ENCODE measurements at regions not wholly inside any gene's neighbourhood (a gene's known extent, or its start where the extent isn't known, plus 50 kb on each side); places are given as distances from the start of the nearest gene placed in this dataset.

DNA sequence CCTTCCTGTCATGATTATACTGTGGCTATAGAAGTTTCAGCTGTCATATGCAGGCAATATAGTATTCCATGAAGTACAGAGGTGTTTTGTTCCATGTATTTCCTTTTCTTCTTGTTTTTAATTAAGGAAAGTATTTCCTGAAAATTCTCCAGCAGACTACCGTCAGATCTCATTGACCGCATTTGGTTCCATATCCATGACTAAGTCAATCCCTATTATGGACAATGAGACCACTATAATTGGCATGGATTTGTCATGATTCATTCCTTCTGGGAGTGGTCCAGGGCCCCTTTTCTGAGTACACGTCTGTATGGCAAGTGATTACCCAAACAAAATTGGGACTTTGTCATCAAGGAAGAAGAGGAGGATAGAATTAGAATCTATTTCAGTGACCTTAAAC, 283.2 kb upstream of the CLINT1 start:
- DNase-seq, result no peak

DNA sequence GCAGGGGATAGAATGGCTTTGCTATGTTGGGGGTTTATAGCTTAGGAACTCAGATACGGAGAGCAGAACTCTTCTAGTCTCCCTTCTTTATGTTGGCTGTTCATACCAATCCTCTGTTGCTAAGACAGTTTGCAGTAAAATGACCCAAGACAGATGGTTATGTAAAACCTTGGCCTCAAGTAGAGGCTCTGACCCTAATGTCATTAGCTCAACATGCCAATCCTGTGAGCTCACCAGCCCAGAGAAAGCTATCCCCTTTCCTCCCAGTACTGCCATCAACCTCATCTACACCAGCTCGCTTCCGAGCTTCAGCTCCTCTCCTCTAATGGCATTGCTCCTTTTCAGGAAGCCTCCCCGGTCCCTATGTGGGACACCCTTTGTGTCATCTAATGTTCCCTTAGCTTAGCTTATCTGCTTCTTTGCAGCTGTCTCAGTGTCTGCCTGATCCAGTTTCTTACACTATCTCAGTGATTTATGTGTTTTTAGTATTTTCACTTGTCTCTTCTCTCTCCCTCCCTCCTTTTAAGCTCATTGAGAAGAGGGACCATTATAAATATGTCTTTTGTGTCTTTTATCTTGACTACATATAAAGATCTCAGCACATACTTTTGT, 281.3 kb upstream of the CLINT1 start:
- no peak for DNase-seq

DNA sequence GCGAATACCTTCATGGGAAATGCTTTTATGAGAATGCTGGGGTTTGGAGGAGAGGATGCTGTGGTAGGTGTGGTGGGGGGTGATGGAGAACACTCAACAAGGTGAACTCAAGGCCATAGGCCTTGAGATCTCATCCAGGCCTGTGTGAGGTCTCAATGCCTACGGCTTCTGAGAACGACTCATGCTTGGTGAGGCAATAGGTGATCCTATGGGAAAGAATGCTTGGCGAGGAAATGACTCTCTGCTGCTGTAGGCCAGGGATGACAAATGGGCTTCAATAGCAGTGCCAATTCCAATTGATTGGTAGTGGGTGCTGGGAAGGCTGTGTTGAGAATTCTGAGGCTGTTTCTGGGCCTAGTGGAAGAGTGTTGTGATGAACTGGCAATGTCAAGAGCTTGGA, 280.2 kb upstream of the CLINT1 start:
- DNase-seq, result no peak

DNA sequence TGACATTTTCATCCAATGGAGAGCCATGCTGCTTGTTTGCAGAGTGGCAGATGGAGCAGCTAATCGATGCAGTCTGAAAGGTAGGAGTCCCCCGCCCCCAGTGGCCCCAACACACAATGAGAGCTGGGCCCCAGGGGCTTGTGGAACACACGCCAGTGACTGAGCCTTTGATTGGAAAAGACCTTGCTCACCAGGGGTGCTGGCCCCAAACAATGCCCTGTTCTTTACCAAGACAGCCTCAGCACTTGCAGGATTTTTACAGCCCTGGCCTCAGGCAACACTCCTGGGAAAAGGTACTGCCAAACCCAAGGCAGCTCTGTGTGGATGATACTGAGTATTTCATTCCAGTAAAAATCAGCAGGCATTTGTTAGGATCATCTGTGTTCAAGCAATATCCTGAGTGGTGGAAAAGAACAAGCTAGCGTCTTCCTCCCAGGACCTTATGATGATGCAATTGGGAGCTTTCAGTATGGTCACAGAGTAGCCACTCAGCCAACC, 276.8 kb upstream of the CLINT1 start:
- DNase-seq, result no peak

DNA sequence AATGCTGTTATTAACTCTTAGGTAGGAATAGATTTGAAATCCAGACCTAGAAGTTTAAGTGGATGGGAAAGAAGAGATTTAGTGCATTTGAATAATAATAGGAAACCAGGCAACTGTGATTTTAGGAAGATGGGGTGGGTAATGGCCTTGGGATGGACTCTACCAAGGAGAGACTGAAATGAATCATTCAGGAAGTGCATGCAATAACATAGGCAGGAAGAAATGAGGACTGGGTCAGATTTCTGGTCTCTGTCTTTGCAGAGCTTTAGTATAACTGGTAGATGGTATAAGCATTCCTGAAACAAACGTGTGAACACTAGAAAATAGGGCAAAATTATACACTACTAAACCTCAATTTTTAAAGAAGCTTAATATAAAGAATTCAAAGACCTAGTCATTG, 274.4 kb upstream of the CLINT1 start:
- DNase-seq, result no peak

DNA sequence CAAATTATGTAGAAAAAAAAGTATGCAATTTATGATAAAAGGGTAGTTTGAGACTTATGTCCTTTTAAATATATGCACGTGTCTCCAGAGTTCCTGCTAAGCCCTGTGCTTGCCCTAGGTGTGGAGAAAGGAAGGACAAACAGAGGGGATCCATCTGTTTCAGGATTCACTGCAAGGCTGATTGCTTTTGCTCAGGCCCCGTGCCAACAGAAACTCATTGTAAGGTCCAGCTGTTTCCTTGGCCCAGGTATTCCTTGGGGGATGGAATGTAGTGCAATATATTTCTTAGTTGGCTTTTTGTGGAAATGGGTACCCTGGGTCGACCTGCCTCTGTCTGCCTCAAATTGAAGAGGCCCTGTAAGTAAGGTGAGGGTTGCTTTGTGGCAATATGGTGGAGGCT, 268.6 kb upstream of the CLINT1 start:
- no peak for DNase-seq

DNA sequence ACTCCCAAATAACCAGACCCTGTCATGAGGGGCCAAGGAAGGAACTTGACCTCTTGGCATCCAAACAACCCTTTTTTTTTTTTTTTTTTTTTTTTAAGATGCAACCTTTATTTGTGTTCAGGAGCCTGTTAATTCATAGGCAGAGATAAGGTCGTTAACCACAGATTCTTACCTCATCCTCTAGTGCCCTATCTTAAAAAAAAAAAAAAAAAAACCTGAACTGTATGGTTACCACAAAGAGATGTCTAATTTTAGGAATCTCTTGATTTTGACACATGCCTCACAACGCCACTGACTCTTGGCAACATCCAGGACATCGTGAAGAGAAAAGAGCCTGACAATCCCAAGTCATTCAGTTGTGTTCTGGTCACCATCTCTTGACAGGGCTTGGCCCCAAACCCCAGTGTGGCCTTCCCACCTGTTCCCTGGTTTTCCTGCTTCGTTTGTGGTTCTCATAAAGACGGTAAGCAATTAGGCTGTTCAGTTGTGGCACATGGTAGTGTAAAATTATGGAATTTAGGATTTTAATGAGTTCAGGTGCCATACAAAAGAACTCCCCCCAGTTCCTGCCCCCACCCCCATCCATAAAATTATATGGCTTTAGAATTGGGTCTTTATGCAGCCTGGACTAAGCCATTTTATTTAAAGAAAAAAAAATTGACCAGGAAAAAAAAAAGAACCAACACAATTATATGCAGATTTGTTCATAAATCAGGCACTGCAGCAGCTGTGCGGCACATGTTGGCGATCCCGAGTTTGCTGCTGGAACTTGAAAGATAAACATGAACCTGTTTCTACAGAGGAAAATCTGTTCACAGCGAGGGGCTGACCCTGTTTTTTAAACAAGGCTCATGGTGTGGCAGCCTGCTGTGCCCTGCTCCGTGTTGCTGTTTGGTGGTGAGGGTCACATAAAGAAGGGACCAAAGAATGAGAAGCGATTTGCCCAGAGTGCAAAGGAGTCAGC, 267.8 kb upstream of the CLINT1 start:
- no peak for DNase-seq

DNA sequence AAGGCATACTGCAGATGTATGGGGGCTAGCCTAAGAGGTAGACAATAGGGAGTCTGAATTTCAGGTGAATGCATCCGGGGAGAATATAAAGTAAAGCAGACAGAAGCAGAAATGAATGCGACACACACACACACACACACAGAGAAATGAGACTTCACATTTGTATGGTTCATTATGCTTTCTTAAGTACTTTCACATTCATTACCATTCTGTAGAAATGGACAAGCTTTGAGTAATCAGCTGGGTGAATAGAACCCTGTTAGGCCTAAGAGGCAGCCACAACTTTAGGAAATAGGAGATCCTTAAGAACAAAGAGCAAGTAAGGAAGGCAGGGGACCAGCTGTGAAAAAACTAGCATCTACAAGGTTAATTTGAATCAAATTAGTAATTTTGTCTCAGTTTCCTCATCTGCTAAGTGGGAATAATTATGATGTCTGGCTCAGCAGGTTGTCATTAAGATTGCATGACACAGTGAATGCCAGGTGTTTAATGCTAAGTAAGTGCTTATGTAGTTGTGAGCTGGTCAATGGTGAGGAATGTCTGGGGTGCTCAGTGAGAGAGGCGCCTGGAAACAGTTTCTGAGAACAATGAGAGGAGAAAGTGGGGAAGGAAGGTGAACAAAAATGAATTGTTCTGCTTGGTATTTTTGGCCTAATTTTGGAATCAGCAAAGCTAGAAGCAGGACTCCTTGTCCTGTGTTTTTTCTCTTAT, 265.8 kb upstream of the CLINT1 start:
- no peak for DNase-seq

DNA sequence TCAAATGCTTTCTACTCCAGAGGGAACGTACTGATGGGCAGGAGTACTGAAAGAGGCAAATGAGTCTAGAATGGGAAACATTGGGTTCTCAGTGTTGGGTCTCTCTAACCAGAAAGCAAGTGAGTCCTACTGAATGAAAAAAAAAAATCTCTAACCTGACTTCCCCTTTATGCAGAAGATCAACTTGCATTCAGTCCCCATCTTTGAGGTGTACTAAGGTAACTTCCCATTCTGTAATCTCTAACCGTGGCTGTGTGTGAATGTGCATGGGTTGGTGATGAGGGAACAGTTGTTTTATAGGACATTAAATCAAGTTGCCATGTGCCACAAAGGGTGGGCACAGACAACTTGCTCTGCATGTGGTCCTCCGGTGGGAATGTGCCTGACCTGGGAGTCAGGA, 264.6 kb upstream of the CLINT1 start:
- DNase-seq, result peak in 1 of 2 experiments; percentile 0

DNA sequence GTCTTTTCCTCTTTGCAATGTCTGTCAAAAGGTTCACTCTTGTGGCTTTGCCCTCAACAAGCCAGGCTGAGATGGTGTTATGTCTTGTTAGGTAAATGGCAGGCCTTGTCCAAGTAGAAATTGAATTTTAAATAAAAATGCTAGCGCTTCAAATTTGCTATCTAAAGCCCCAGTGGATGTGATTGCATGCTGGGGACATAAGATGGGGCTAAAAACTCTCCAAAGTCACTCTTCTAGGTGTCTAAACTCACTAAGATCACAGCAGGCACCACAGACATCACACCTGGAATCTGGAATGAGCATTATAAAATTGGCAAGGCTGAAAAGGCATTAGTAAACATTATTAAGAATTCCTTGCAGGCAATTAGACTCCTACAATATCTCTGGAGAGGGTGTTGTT, 262.7 kb upstream of the CLINT1 start:
- no peak for DNase-seq

DNA sequence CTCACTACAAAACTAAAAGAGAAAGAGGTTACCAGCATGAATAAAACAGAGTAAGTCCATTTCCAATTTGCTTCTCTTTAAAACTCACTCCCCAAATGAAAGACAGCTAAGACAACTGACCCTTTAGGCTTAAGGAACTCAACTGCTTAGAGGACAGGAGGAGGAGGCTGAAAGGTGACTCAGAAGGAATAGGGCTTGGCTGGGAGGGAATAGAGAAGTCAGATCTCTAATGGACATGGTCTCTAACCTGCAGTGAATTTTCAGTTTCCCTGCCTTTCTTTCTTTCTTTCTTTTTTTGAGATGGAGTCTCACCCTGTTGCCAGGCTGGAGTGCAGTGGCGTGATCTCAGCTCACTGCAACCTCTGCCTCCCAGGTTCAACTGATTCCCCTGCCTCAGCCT, 261.8 kb upstream of the CLINT1 start:
- no peak for DNase-seq

DNA sequence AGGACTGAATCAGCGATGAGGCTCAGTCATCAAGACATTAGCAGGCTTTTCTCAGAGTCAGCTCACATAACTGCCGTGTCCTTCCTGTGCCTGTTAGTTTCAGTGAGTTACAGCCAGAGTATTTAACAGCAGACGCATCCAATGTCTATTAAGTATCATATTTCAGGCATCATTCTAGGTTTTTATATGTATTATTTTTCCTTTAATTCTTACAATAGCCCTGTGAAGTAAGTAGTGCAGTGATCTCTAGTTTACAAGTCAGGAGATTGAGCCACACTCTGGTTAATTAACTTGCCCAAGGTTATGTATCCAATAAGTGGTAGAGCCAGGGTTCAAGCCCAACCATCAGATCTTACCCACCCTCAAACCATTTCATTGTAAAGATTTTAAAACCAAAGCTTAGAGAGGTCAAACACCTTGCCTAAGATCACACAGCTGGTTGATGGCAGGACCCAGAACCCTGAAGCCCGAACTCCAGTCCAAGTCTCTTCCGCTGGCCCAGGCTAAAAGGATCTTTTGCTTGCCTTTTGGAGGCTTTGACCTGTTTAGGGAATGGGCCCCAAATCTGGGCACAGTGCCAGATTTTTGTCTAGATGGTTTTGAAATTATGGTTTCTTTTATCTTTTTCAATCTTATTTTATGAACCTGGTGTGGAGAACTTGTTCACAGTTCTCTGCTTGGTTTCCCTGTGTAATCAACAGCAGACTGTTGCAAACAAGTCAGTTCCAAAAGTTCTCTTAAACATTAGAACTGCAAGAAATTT, 261.2 kb upstream of the CLINT1 start:
- DNase-seq, result no peak

DNA sequence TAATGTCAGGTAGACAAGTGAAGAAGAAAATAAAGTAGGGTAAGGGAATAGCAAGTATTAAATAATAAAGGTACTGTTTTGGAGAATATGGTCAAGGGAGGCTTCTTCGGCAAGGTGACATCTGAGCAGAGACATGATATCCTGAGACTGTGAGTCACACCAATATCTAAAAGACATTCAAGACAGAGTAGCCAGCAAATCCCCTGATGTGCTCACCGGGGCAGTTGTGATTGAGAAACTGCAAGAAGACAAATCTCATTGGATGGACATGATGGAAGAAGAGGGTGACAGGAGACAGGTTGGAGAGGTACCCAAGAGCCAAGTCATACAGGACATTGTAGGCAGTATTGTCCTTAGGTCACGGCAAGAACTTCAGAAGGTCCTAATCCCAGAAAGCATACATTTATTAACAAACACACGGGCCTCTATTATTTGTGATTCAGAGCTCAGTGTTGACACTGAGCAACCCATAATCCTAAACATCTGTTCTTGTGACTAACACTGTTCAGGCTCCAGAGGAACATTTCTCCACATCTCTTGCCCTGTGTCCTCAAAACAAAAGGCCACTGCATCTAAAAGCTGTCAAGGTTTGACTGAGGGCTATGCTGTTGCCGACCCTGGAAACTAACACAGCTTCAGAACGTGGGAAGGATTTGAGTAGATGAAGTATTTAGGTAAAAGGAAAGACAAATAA, 258.7 kb upstream of the CLINT1 start:
- DNase-seq, result no peak

DNA sequence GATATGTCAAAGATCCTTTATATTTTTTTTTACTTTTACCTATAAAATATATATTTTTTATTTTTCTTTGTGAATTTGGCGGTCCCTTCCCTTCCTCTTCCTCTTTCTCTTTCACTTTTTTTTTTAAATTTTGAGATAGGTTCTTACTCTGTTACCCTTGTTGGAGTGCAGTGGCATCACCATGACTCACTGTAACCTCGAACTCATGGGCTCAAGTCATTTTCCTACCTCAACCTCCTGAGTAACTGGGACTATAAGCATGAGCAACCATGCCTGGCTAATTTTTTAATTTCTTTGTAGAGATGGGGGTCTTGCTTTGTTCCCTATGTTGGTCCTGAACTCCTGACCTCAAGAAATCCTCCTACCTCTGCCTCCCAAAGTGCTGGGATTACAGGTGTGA, 258.0 kb upstream of the CLINT1 start:
- no peak for DNase-seq

DNA sequence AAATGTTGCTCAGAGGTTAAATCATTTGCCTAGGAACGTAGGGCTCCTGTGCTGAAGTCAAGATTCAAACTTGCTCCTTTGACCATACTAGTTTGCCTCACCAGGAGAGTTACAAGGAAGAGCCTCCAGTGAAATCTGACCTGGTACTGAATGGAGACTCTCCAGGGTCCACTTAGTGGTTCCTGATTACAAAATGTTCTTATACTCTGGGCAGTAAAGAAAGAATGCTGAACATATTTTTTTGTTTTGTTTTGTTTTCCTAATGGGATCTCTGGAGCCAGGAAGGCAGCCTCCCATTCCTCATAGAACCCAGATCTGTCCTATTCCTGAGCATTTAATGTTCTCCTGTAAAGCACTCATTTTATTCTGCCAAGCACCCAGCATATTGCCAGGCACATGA, 256.5 kb upstream of the CLINT1 start:
- DNase-seq, result no peak

DNA sequence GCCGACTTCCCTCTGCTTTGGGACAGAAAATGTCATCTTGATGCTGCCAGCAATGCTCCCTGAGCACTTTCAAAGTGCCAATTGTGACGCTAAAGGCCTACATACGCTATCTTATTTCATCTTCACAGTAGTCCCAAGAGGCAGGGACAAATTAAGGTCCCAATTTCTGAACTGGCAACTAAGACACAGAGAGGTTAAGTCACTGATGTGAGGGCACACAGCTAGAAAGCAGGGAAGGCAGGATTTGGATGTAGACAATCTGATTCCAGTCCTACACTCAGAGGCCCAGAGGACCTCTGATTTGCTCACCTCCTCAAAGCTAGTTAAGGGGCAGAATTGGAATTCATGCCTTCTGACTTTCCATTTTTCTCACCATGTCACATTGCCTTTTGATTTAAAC, 249.2 kb upstream of the CLINT1 start:
- no peak for DNase-seq

DNA sequence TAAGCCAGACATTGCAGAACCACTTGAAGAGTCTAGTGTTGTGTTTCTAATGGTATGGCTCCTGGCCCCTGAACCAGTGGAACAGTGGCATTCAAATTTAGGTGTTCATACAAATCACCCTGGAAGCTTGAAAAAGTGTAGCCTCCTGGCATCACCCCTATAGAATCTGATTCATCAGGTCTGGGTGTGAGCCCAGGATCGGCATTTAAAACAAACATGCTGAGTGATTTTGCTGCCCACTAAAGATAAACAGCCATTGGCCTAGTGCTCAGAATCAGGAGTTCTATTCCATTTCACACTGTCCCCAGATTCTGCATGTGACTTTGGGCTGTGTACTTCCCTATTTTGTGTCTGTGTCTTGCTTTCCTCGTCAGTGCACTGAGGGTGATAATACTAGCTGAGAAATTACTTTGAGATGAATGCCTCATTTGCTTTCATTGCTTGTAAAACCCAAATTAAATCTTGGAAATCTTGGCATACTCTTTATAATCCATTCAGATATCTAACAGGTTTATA, 241.5 kb upstream of the CLINT1 start:
- DNase-seq, result no peak

DNA sequence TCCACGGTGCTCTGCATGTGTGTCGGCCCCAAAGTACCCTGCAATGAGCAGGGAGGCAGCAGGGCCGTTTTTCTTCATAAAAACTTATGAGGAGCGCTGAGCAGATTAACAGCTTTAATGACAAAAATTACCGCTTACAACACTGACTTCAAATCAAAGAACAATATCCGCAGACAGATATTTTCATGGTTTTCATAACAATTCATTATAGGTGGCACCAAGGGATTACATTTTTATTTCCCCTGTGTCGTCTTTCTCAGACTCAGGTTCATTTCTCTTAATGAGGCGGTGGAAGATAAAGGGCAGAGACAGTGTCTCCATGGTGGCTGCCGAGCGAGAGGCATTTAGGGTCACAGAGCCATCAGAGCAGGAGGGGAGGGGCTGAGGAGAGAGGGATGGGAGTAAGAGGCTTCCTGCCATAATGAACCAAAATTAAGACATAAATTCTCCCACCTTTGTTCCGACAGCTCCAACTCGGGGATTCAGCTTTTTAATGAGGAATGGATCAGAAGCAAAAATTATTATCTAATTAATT, 240.7 kb upstream of the CLINT1 start:
- DNase-seq, result no peak

DNA sequence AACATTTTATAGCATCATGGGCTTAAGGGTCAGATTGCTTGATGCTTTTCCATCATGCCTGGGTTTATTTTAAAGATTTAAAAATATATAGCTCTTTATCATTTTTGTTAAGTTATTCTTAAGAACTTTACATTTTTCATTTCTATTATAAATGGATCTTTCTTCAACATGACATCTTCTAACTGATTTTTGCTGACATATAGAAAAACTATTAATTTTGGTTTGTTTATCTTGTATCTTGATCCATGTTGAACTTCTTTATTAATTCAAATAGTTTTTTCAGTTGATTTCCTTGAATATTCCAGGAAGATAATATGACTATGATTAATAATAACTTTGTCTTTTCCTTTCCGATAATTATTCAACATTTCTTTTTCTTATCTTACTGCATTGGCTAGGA, 237.9 kb upstream of the CLINT1 start:
- no peak for DNase-seq

DNA sequence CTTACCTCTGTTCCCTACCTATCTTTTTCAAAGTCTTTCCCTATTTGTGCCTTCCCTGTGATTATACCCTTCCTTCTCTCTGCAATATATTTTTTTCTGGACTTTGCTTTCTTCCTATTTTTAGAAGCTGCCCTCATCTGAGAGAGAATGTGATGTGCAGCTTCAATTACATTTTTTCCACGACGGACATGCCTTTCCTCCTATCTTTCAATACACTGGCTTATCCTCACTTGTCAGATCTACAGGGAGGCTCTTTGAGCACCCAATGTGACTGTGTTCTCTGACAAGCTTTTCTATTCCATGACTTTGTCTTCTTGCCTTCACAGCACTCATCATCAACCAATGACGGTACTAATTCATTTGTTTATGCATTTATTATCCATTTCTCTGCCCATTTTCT, 227.9 kb upstream of the CLINT1 start:
- no peak for DNase-seq

DNA sequence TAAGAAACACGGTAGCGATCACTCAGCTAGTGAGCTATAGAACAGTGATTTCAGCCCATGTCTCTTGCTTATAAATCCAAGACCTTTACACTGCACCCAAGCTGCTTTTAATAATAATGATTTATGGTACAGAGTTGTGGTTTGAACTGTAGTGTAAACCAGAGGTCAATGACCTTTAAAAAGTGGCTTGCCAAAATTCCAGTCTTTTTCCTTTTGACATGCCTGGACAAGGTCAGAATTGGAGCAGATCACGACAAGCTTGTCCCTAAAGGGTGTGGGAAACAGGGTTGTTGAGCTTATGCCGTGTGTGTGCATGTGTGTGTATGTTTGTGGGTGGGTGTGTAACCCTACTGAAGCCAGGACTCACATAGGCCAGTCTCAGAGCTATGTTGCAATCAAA, 225.3 kb upstream of the CLINT1 start:
- DNase-seq, result no peak
